NCI-H524 (cell line): ENCODE measurements at regions not wholly inside any gene's neighbourhood (a gene's known extent, or its start where the extent isn't known, plus 50 kb on each side); places are given as distances from the start of the nearest gene placed in this dataset.

Source experiments
- DNase-seq, 2 experiments: peaks; one replicate each; lab custom pipeline; 2025; lab: John Stamatoyannopoulos, UW

GRCh38 chr22:47299863-47300697 lies 537.6 kb downstream of the TBC1D22A start:
- DNase-seq = no peak

- no peak for DNase-seq
These were observed 536.9 kb downstream of the TBC1D22A start for GRCh38 chr22:47299211-47299862.

GRCh38 chr22:47298017-47298785 lies 535.8 kb downstream of the TBC1D22A start:
- no peak for DNase-seq

GRCh38 chr22:47297261-47298016 lies 535.0 kb downstream of the TBC1D22A start:
- no peak for DNase-seq

- no peak for DNase-seq
These were observed 534.2 kb downstream of the TBC1D22A start for GRCh38 chr22:47296405-47297260.

- DNase-seq = no peak
These were observed 533.5 kb downstream of the TBC1D22A start for GRCh38 chr22:47295982-47296381.

GRCh38 chr22:47295226-47295901 lies 532.9 kb downstream of the TBC1D22A start:
- DNase-seq = no peak

- no peak for DNase-seq
These were observed 532.1 kb downstream of the TBC1D22A start for GRCh38 chr22:47294576-47294975.

- no peak for DNase-seq
These were observed 531.7 kb downstream of the TBC1D22A start for GRCh38 chr22:47294222-47294532.

GRCh38 chr22:47293368-47294221 lies 531.1 kb downstream of the TBC1D22A start:
- no peak for DNase-seq

- DNase-seq = no peak
These were observed 530.3 kb downstream of the TBC1D22A start for GRCh38 chr22:47292546-47293320.

- no peak for DNase-seq
These were observed 529.4 kb downstream of the TBC1D22A start for GRCh38 chr22:47291565-47292495.

GRCh38 chr22:47290706-47291430 lies 528.4 kb downstream of the TBC1D22A start:
- DNase-seq = no peak

- DNase-seq = no peak
These were observed 527.0 kb downstream of the TBC1D22A start for GRCh38 chr22:47289336-47289985.

GRCh38 chr22:47288680-47289079 lies 526.2 kb downstream of the TBC1D22A start:
- DNase-seq = no peak

- peak in 1 of 2 experiments; percentile 58 for DNase-seq
These were observed 525.1 kb downstream of the TBC1D22A start for GRCh38 chr22:47287516-47287915.
